Stomach (tissue), 8 donors: ENCODE measurements at regions not wholly inside any gene's neighbourhood (a gene's known extent, or its start where the extent isn't known, plus 50 kb on each side); places are given as distances from the start of the nearest gene placed in this dataset.

Source experiments
- DNase-seq, 2 donors: peaks; one replicate each; pipeline versions ENCODE4 v3.0.0 to v3.0.0-alpha.2; 2013 to 2019
- H3K27ac ChIP-seq, 5 donors: fragments of 200-600 bp in 4 of 5; sonication (generic) in 4 of 5; one replicate each; pipeline ENCODE4 v1.5.1; 2013 to 2019; ENCODE audit warnings: mild to moderate bottlenecking in 1 of 5, moderate library complexity in 1 of 5
- H3K27me3 ChIP-seq, 3 donors: fragments of 200-600 bp; sonication (generic); one replicate each; pipeline ENCODE4 v1.5.1; 2017 to 2019; ENCODE audit warnings: mixed run types in 1 of 3
- H3K36me3 ChIP-seq, 4 donors: fragments of 200-600 bp; sonication (generic); 1 replicate in 3 of 4; 2 replicates in 1 of 4; pipeline ENCODE4 v1.5.1; 2016 to 2019
- H3K4me1 ChIP-seq, 4 donors: fragments of 200-600 bp; sonication (generic); one replicate each; pipeline ENCODE4 v1.5.1; 2016 to 2019
- H3K4me3 ChIP-seq, 4 donors: fragments of 200-600 bp; sonication (generic) in 3 of 4; one replicate each; pipeline ENCODE4 v1.5.1; 2016 to 2019; ENCODE audit warnings: mild to moderate bottlenecking in 1 of 4
- H3K9me3 ChIP-seq, 4 donors: fragments of 200-600 bp; sonication (generic); one replicate each; pipeline ENCODE4 v1.5.1; 2016 to 2019
- CTCF ChIP-seq, 7 experiments: fragments of 450-650 bp in 4 of 7; fragments of 200-600 bp in 3 of 7; sonication (generic) in 3 of 7; IDR thresholded peaks; one replicate each; pipeline ENCODE4 v1.5.1; 2016 to 2019; ENCODE audit warnings: antibody characterized with exemption in 7 of 7, control low read depth in 2 of 7, mild to moderate bottlenecking in 1 of 7
- EP300 ChIP-seq: sonication (generic); formaldehyde crosslinking; IDR thresholded peaks from one replicate; pipeline ENCODE4 v1.6.1; 2017; ENCODE audit warnings: antibody characterized with exemption
- POLR2A ChIP-seq, 4 donors: fragments of 450-650 bp; IDR thresholded peaks; one replicate each; pipeline ENCODE4 v1.6.1; 2016; ENCODE audit warnings: antibody characterized with exemption in 4 of 4, control low read depth in 2 of 4, mild to moderate bottlenecking in 1 of 4, moderate library complexity in 1 of 4
- POLR2AphosphoS5 ChIP-seq, 3 donors: sonication (generic); formaldehyde crosslinking; IDR thresholded peaks; one replicate each; pipeline ENCODE4 v1.6.1; 2016; ENCODE audit warnings: antibody characterized with exemption in 3 of 3
- WGBS, 5 donors: extraction: QIAGEN DNeasy Blood & Tissue Kit in 3 of 5; methylation state at CpG; one replicate each; pipeline versions ENCODE4 v1.1.5 to v1.1.7; 2013 to 2018; 5-methylcytosine and 5-hydroxymethylcytosine counted together
- intact Hi-C: fragments of 100-400 bp; cut with DNase I; formaldehyde crosslinking; loops from one replicate; pipeline ENCODE4 v1.15.1; 2023; ENCODE audit warnings: low total_unique reads
- donor health status: healthy with polysubstance abuse.
- donor health status: Bipolar disorder and iron deficiency.
- donor health status: healthy.

- no peak for DNase-seq
- Histone ChIP-seq H3K36me3 (no peaks in the 10 kb centered on the region), H3K4me1 (no peaks in the 10 kb centered on the region), H3K9me3 (peaks cover 0 to 7% (median 0%) of the 10 kb centered on the region in 4 donors), H3K27me3 (no peaks in the 10 kb centered on the region), H3K4me3 (no peak overlapping the region), H3K27ac (no peak overlapping the region)
- intact Hi-C loops: no loop called here
- no peak for TF ChIP-seq POLR2A (IDR thresholded peaks at IDR 0.05)
- TF ChIP-seq EP300: no peak
- no peak for TF ChIP-seq POLR2AphosphoS5 (IDR thresholded peaks at IDR 0.05)
- TF ChIP-seq CTCF (IDR thresholded peaks at IDR 0.05): no peak
- 38 to 52% (median 46%) methylated on average over 2 of the region's 2 CpGs for WGBS, 5 donors
Observed at GRCh38 chr14:26190646-26191045, 407.2 kb downstream of the NOVA1 start.

- 60 to 70% (median 65%) methylated on average over 2 of the region's 2 CpGs for WGBS, 5 donors
- TF ChIP-seq POLR2AphosphoS5 (IDR thresholded peaks at IDR 0.05) (no peak), EP300 (no peak), POLR2A (IDR thresholded peaks at IDR 0.05) (no peak), CTCF (IDR thresholded peaks at IDR 0.05) (no peak)
- H3K27ac ChIP-seq: no peak overlapping the region
Observed at GRCh38 chr14:26187996-26188620, 409.7 kb downstream of the NOVA1 start.

GRCh38 chr14:26180221-26180620, 417.6 kb downstream of the NOVA1 start:
- 67 to 74% (median 70%) methylated on average over 2 of the region's 2 CpGs for WGBS, 5 donors
- no peak for DNase-seq
- Histone ChIP-seq H3K4me1 (no peaks in the 10 kb centered on the region), H3K27ac (no peak overlapping the region), H3K9me3 (no peaks in the 10 kb centered on the region), H3K4me3 (no peak overlapping the region), H3K27me3 (no peaks in the 10 kb centered on the region), H3K36me3 (no peaks in the 10 kb centered on the region)
- TF ChIP-seq POLR2A (IDR thresholded peaks at IDR 0.05): no peak
- no peak for TF ChIP-seq EP300
- no peak for TF ChIP-seq POLR2AphosphoS5 (IDR thresholded peaks at IDR 0.05)
- TF ChIP-seq CTCF (IDR thresholded peaks at IDR 0.05): no peak
- intact Hi-C loops: no loop called here

More at GRCh38 chr14:26187996-26188620, 409.7 kb downstream of the NOVA1 start:
- intact Hi-C loops: no loop called here
- no peak for DNase-seq
- no peaks in the 10 kb centered on the region for H3K9me3 ChIP-seq
- H3K36me3 ChIP-seq: no peaks in the 10 kb centered on the region
- no peak overlapping the region for H3K4me3 ChIP-seq
- H3K27me3 ChIP-seq: no peaks in the 10 kb centered on the region
- no peaks in the 10 kb centered on the region for H3K4me1 ChIP-seq

GRCh38 chr14:26175658-26176057, 422.2 kb downstream of the NOVA1 start:
- TF ChIP-seq POLR2A (IDR thresholded peaks at IDR 0.05) (no peak), CTCF (IDR thresholded peaks at IDR 0.05) (no peak), POLR2AphosphoS5 (IDR thresholded peaks at IDR 0.05) (no peak), EP300 (no peak)
- no peak for DNase-seq
- H3K4me1 ChIP-seq: no peaks in the 10 kb centered on the region
- H3K27ac ChIP-seq: no peak overlapping the region
- no peaks in the 10 kb centered on the region for H3K9me3 ChIP-seq
- no peaks in the 10 kb centered on the region for H3K27me3 ChIP-seq
- intact Hi-C loops: no loop called here
- no peak overlapping the region for H3K4me3 ChIP-seq
- no peaks in the 10 kb centered on the region for H3K36me3 ChIP-seq
- WGBS, 5 donors: 87 to 92% (median 90%) methylated on average over 14 of the region's 14 CpGs
